HL-60 (cell line): ENCODE measurements at regions not wholly inside any gene's neighbourhood (a gene's known extent, or its start where the extent isn't known, plus 50 kb on each side); places are given as distances from the start of the nearest gene placed in this dataset.

Source experiments
- DNase-seq, 2 experiments: peaks; one replicate each; pipeline ENCODE4 v3.0.0-alpha.2; 2010 to 2020; ENCODE audit warnings: low read depth in 1 of 2, low spot score in 1 of 2
- H3K27ac ChIP-seq: fragments of 250-450 bp; sonication (Bioruptor Pico); replicated peaks from 2 replicates; pipeline ENCODE4 v1.5.1; 2020; ENCODE audit warnings: mild to moderate bottlenecking, moderate library complexity
- H3K27me3 ChIP-seq: fragments of 250-450 bp; sonication (Bioruptor Pico); 2 replicates; pipeline ENCODE4 v1.5.1; 2021; ENCODE audit warnings: mild to moderate bottlenecking, moderate library complexity; ENCODE audit not compliant: insufficient read depth, poor library complexity, severe bottlenecking
- H3K4me3 ChIP-seq: replicated peaks from 2 replicates; pipeline ENCODE4 v1.5.1; 2011; ENCODE audit warnings: mild to moderate bottlenecking, control low read depth, low read length; ENCODE audit not compliant: insufficient read depth
- CTCF ChIP-seq: IDR thresholded peaks from one replicate; pipeline ENCODE4 v1.5.1; 2011; ENCODE audit warnings: low read length, control low read depth, inconsistent platforms; ENCODE audit not compliant: insufficient read depth
- GABPA ChIP-seq: IDR thresholded peaks from 2 replicates; pipeline ENCODE4 v1.6.1; 2012; ENCODE audit warnings: low read depth
- POLR2AphosphoS5 ChIP-seq: IDR thresholded peaks from 2 replicates; pipeline ENCODE4 v1.6.1; 2012; ENCODE audit warnings: low read depth
- REST ChIP-seq: IDR thresholded peaks from 2 replicates; pipeline ENCODE4 v1.6.1; 2012; ENCODE audit warnings: low read depth; ENCODE audit not compliant: insufficient replicate concordance
- SPI1 ChIP-seq: IDR thresholded peaks from 2 replicates; pipeline ENCODE4 v1.6.1; 2012; ENCODE audit warnings: low read depth, mild to moderate bottlenecking, borderline replicate concordance

- Histone ChIP-seq H3K27ac (no peak overlapping the region), H3K27me3 (no peaks in the 10 kb centered on the region), H3K4me3 (no peak overlapping the region)
- DNase-seq = no peak
- TF ChIP-seq CTCF = no peak
- TF ChIP-seq SPI1 = no peak
- TF ChIP-seq POLR2AphosphoS5 = no peak
- TF ChIP-seq REST = no peak
- TF ChIP-seq GABPA = no peak
Measured at GRCh38 chr12:32036477-32037263, 70.0 kb upstream of the BICD1 start.

- TF ChIP-seq GABPA = no peak
- TF ChIP-seq SPI1 = no peak
- TF ChIP-seq REST = no peak
- no peak for TF ChIP-seq POLR2AphosphoS5
- no peak for TF ChIP-seq CTCF
- H3K4me3 ChIP-seq = no peak overlapping the region
- no peak for DNase-seq
Measured at GRCh38 chr12:32039347-32039746, 67.3 kb upstream of the BICD1 start.

GRCh38 chr12:32039917-32040575 lies 66.6 kb upstream of the BICD1 start:
- TF ChIP-seq POLR2AphosphoS5 (no peak), CTCF (no peak), GABPA (no peak), REST (no peak)
- no peak for DNase-seq
- Histone ChIP-seq H3K27me3 (no peaks in the 10 kb centered on the region), H3K27ac (no peak overlapping the region), H3K4me3 (no peak overlapping the region)

More at GRCh38 chr12:32039347-32039746, 67.3 kb upstream of the BICD1 start:
- no peak overlapping the region for H3K27ac ChIP-seq
- H3K27me3 ChIP-seq = no peaks in the 10 kb centered on the region
